PC-9 (cell line): ENCODE measurements at regions not wholly inside any gene's neighbourhood (a gene's known extent, or its start where the extent isn't known, plus 50 kb on each side); places are given as distances from the start of the nearest gene placed in this dataset.

ENCODE experiments used
- BruUV-seq: library from RNA; stranded (reverse); fragments of 400-500 nt; replicated peaks from 2 replicates; lab custom pipeline; 2021; lab: Mats Ljungman, UMichigan
- CTCF ChIA-PET: fragments of 300-600 bp; sonication (Branson Sonifier 250); formaldehyde crosslinking; loops from one replicate; lab custom pipeline; 2022; ENCODE audit warnings: antibody characterized with exemption; lab: Charles Lee
- POLR2A ChIA-PET: fragments of 300-600 bp; sonication (Branson Sonifier 250); formaldehyde crosslinking; loops from one replicate; lab custom pipeline; 2022; ENCODE audit warnings: antibody characterized with exemption; ENCODE audit not compliant: unreplicated experiment; lab: Charles Lee
- DNase-seq, 2 experiments: peaks; one replicate each; pipeline versions ENCODE4 v3.0.0 to v3.0.0-alpha.2; 2015 to 2022; ENCODE audit warnings: mixed read lengths in 1 of 2
- H2AFZ ChIP-seq: fragments of 200-600 bp; sonication (generic); 2 replicates; pipeline ENCODE4 v1.8.1; 2017; ENCODE audit warnings: antibody characterized with exemption
- H3F3A ChIP-seq: fragments of 200-600 bp; sonication (generic); 2 replicates; pipeline ENCODE4 v1.8.1; 2017; ENCODE audit warnings: antibody characterized with exemption, mild to moderate bottlenecking, low read depth; ENCODE audit not compliant: insufficient read depth
- H3K27ac ChIP-seq: fragments of 200-600 bp; sonication (generic); 2 replicates; pipeline ENCODE4 v1.6.1; 2016; ENCODE audit warnings: mixed run types
- H3K27me3 ChIP-seq: fragments of 200-600 bp; sonication (generic); 2 replicates; pipeline ENCODE4 v1.6.1; 2016; ENCODE audit warnings: low read depth, mixed run types; ENCODE audit not compliant: insufficient read depth
- H3K36me3 ChIP-seq: fragments of 200-600 bp; sonication (generic); 2 replicates; pipeline ENCODE4 v1.6.1; 2016; ENCODE audit warnings: low read depth, mixed run types
- H3K4me1 ChIP-seq: fragments of 200-600 bp; sonication (generic); replicated peaks from 2 replicates; pipeline ENCODE4 v1.6.1; 2016; ENCODE audit warnings: mixed run types; ENCODE audit not compliant: insufficient read depth
- H3K4me2 ChIP-seq: fragments of 200-600 bp; sonication (generic); 2 replicates; pipeline ENCODE4 v1.6.1; 2017; ENCODE audit warnings: mixed run types
- H3K4me3 ChIP-seq: fragments of 200-600 bp; sonication (generic); 2 replicates; pipeline ENCODE4 v1.6.1; 2016; ENCODE audit warnings: mixed run types
- H3K79me2 ChIP-seq: fragments of 200-600 bp; sonication (generic); 2 replicates; pipeline ENCODE4 v1.6.1; 2017; ENCODE audit warnings: low read depth, mixed run types
- H3K9me2 ChIP-seq: fragments of 200-600 bp; sonication (generic); 2 replicates; pipeline ENCODE4 v1.8.1; 2017; ENCODE audit warnings: mild to moderate bottlenecking; ENCODE audit not compliant: insufficient read depth
- H3K9me3 ChIP-seq: fragments of 200-600 bp; sonication (generic); 2 replicates; pipeline ENCODE4 v1.8.1; 2016; ENCODE audit warnings: low read depth; ENCODE audit not compliant: insufficient read depth
- H4K20me1 ChIP-seq: fragments of 200-600 bp; sonication (generic); 2 replicates; pipeline ENCODE4 v1.8.1; 2017; ENCODE audit not compliant: insufficient read depth
- EZH2 ChIP-seq: fragments of 200-600 bp; sonication (generic); IDR thresholded peaks from 2 replicates; pipeline ENCODE4 v1.8.0; 2017; ENCODE audit warnings: antibody characterized with exemption, low read depth
- intact Hi-C: fragments of 100-400 bp; cut with micrococcal nuclease; formaldehyde crosslinking; loops from one replicate; pipeline ENCODE4 v1.10.0; 2022; ENCODE audit not compliant: unreplicated experiment
- TF ChIP-seq, protein P1 (sequence below): fragments of 200-600 bp; sonication (generic); conservative IDR thresholded peaks from 2 replicates; pipeline ENCODE4 v1.6.1; 2017; ENCODE audit warnings: mixed run types, antibody characterized with exemption, mild to moderate bottlenecking, moderate library complexity

DNA sequence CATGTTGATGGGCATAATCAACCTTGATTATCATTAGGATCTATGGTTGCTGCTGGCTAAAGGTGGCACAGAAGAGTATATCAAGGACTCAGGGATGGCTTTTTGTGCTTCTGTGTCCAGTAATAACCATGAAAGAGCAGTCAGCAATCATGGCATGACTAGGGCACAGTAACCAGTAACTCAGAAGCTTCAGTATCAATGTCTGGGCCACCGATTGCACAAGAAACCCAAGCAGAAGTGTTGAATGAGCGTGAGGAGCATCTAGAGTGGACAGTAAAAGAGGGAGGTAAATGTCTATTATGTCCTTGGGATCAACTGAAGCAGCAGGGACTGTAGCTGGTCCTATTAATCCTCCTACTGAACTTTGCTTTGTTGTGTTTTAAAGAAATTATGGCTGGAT, 81.5 kb upstream of the F13A1 start:
- H3K36me3 ChIP-seq = no peaks in the 10 kb centered on the region
- no peaks in the 10 kb centered on the region for H3K79me2 ChIP-seq
- intact Hi-C loops = no loop called here
- H4K20me1 ChIP-seq = no peaks in the 10 kb centered on the region
- BruUV-seq = no TSS peak
- TF ChIP-seq, protein P1, sequence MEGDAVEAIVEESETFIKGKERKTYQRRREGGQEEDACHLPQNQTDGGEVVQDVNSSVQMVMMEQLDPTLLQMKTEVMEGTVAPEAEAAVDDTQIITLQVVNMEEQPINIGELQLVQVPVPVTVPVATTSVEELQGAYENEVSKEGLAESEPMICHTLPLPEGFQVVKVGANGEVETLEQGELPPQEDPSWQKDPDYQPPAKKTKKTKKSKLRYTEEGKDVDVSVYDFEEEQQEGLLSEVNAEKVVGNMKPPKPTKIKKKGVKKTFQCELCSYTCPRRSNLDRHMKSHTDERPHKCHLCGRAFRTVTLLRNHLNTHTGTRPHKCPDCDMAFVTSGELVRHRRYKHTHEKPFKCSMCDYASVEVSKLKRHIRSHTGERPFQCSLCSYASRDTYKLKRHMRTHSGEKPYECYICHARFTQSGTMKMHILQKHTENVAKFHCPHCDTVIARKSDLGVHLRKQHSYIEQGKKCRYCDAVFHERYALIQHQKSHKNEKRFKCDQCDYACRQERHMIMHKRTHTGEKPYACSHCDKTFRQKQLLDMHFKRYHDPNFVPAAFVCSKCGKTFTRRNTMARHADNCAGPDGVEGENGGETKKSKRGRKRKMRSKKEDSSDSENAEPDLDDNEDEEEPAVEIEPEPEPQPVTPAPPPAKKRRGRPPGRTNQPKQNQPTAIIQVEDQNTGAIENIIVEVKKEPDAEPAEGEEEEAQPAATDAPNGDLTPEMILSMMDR = no peak
- no peak for TF ChIP-seq EZH2
- no peak overlapping the region for H3K27ac ChIP-seq
- H3K9me3 ChIP-seq = no peaks in the 10 kb centered on the region
- no peak overlapping the region for H3K4me3 ChIP-seq
- no peaks in the 10 kb centered on the region for H3K9me2 ChIP-seq
- no peak overlapping the region for H3K4me2 ChIP-seq
- H3K27me3 ChIP-seq = no peaks in the 10 kb centered on the region
- H3K4me1 ChIP-seq = no peaks in the 10 kb centered on the region
- H3F3A ChIP-seq = no peaks in the 10 kb centered on the region
- ChIA-PET CTCF (no interaction called here), POLR2A (no interaction called here)
- no peak for DNase-seq
- H2AFZ ChIP-seq = no peak overlapping the region

DNA sequence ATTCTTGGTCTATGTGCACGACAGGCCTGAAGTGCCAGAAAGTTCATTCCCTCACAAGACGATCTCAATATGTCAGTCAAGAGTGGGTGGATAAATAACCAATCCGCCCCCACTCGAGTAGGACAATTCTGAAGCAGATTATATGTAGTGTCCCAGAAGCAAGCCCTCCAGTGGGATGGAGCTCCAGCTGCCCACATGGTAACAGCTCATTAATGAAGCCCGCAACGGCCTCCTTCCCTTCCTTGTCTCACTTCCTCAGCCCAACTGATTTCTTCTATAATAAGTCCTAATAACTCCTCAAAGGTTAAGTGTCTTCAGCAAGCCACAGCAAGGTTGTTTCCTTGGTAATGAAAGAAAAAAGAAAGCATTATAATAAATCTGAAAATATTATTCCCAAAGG, 82.1 kb upstream of the F13A1 start:
- H4K20me1 ChIP-seq = no peaks in the 10 kb centered on the region
- H3K27ac ChIP-seq = no peak overlapping the region
- H2AFZ ChIP-seq = no peak overlapping the region
- no peak for DNase-seq
- ChIA-PET POLR2A (no interaction called here), CTCF (no interaction called here)
- no peak for TF ChIP-seq EZH2
- TF ChIP-seq, protein P1 = no peak
- no peaks in the 10 kb centered on the region for H3K79me2 ChIP-seq
- BruUV-seq = no TSS peak
- H3K4me3 ChIP-seq = no peak overlapping the region
- no peak overlapping the region for H3K4me2 ChIP-seq
- no peaks in the 10 kb centered on the region for H3K4me1 ChIP-seq
- H3F3A ChIP-seq = no peaks in the 10 kb centered on the region
- no peaks in the 10 kb centered on the region for H3K27me3 ChIP-seq
- no peaks in the 10 kb centered on the region for H3K9me3 ChIP-seq
- no peaks in the 10 kb centered on the region for H3K36me3 ChIP-seq
- intact Hi-C loops = no loop called here
- no peaks in the 10 kb centered on the region for H3K9me2 ChIP-seq

DNA sequence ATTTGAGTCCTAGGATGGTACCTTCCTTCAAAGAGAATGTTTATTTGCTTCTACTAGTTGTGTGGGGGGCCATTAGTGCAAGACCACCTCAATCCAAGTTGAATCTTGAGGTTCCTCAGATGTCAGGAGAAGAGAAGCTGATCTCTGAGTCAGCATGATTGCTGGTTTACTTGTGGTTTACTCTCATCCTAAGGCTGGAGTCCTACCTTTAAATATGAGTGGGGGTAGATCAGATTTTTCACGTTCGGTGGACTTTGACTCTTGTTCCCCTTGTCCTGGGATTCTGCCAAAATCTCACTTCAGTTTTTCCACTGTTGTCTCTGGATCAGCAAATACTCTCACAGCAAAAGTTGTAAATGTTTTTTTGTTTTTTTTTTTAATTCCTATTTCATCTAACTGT, 84.6 kb upstream of the F13A1 start:
- Histone ChIP-seq H4K20me1 (no peaks in the 10 kb centered on the region), H3K9me2 (no peaks in the 10 kb centered on the region), H2AFZ (no peak overlapping the region), H3K36me3 (no peaks in the 10 kb centered on the region), H3K9me3 (no peaks in the 10 kb centered on the region), H3F3A (no peaks in the 10 kb centered on the region), H3K27ac (no peak overlapping the region), H3K4me3 (no peak overlapping the region), H3K4me2 (no peak overlapping the region), H3K27me3 (no peaks in the 10 kb centered on the region), H3K79me2 (no peaks in the 10 kb centered on the region), H3K4me1 (no peaks in the 10 kb centered on the region)
- CTCF ChIA-PET = no interaction called here
- TF ChIP-seq EZH2 = no peak
- TF ChIP-seq, protein P1 = no peak
- no TSS peak for BruUV-seq
- no peak for DNase-seq
- intact Hi-C loops = no loop called here
- POLR2A ChIA-PET = no interaction called here
